Uterus (tissue), 3 donors: ENCODE measurements at regions not wholly inside any gene's neighbourhood (a gene's known extent, or its start where the extent isn't known, plus 50 kb on each side); places are given as distances from the start of the nearest gene placed in this dataset.

Source experiments
- DNase-seq, 2 donors: peaks; one replicate each; pipeline ENCODE4 v3.0.0-alpha.2; 2019 to 2020
- H3K27ac ChIP-seq, 2 donors: fragments of 200-600 bp; sonication (generic); 1 replicate in 1 of 2; 2 replicates in 1 of 2; pipeline ENCODE4 v1.5.1; 2016 to 2018
- H3K27me3 ChIP-seq, 2 donors: fragments of 200-600 bp; sonication (generic); one replicate each; pipeline ENCODE4 v1.5.1; 2018 to 2019; ENCODE audit warnings: control low read depth in 1 of 2
- H3K36me3 ChIP-seq, 2 donors: fragments of 200-600 bp; sonication (generic); one replicate each; pipeline ENCODE4 v1.5.1; 2019; ENCODE audit warnings: control low read depth in 1 of 2
- H3K4me1 ChIP-seq, 2 donors: fragments of 200-600 bp; sonication (generic); one replicate each; pipeline ENCODE4 v1.5.1; 2018 to 2019; ENCODE audit warnings: control low read depth in 1 of 2
- H3K4me3 ChIP-seq, 2 donors: fragments of 200-600 bp; sonication (generic); 1 replicate in 1 of 2; 2 replicates in 1 of 2; pipeline ENCODE4 v1.5.1; 2018 to 2019; ENCODE audit warnings: mild to moderate bottlenecking in 1 of 2
- H3K9me3 ChIP-seq, 2 donors: fragments of 200-600 bp; sonication (generic); one replicate each; pipeline ENCODE4 v1.5.1; 2019; ENCODE audit warnings: control low read depth in 1 of 2
- CTCF ChIP-seq, 4 experiments: fragments of 200-600 bp in 2 of 4; fragments of 450-650 bp in 2 of 4; sonication (generic) in 2 of 4; IDR thresholded peaks; one replicate each; pipeline ENCODE4 v1.5.1; 2016 to 2019; ENCODE audit warnings: antibody characterized with exemption in 4 of 4, mild to moderate bottlenecking in 2 of 4, moderate library complexity in 1 of 4
- POLR2A ChIP-seq, 2 donors: fragments of 450-650 bp; IDR thresholded peaks; one replicate each; pipeline ENCODE4 v1.6.1; 2016; ENCODE audit warnings: antibody characterized with exemption in 2 of 2, mild to moderate bottlenecking in 1 of 2, moderate library complexity in 1 of 2
- intact Hi-C: fragments of 100-400 bp; cut with DNase I; formaldehyde crosslinking; loops from one replicate; pipeline ENCODE4 v1.15.1; 2023; ENCODE audit warnings: low total_unique reads
- donor health status: DM: yes; HTN: yes; CAD: no.

- intact Hi-C loops, result no loop called here
- no peak for DNase-seq
Measured at GRCh38 chr3:7847521-7847920, 654.1 kb upstream of the LMCD1 start.

GRCh38 chr3:7854266-7854665, 647.4 kb upstream of the LMCD1 start:
- Histone ChIP-seq H3K9me3 (no peaks in the 10 kb centered on the region), H3K36me3 (no peaks in the 10 kb centered on the region), H3K4me1 (no peaks in the 10 kb centered on the region), H3K27me3 (no peaks in the 10 kb centered on the region), H3K4me3 (no peak overlapping the region), H3K27ac (no peak overlapping the region)
- TF ChIP-seq POLR2A (IDR thresholded peaks at IDR 0.05) (no peak), CTCF (IDR thresholded peaks at IDR 0.05) (no peak)
- intact Hi-C loops, result no loop called here
- no peak for DNase-seq

More at GRCh38 chr3:7847521-7847920, 654.1 kb upstream of the LMCD1 start:
- Histone ChIP-seq H3K4me1 (no peaks in the 10 kb centered on the region), H3K36me3 (no peaks in the 10 kb centered on the region), H3K9me3 (no peaks in the 10 kb centered on the region), H3K4me3 (no peak overlapping the region), H3K27me3 (no peaks in the 10 kb centered on the region), H3K27ac (no peak overlapping the region)
- TF ChIP-seq POLR2A (IDR thresholded peaks at IDR 0.05), result no peak
- no peak for TF ChIP-seq CTCF (IDR thresholded peaks at IDR 0.05)

GRCh38 chr3:7854721-7855120, 646.9 kb upstream of the LMCD1 start:
- Histone ChIP-seq H3K36me3 (no peaks in the 10 kb centered on the region), H3K27ac (no peak overlapping the region), H3K9me3 (no peaks in the 10 kb centered on the region), H3K4me3 (no peak overlapping the region), H3K27me3 (no peaks in the 10 kb centered on the region), H3K4me1 (no peaks in the 10 kb centered on the region)
- no peak for TF ChIP-seq CTCF (IDR thresholded peaks at IDR 0.05)
- TF ChIP-seq POLR2A (IDR thresholded peaks at IDR 0.05), result no peak
- DNase-seq, result no peak
- intact Hi-C loops, result no loop called here

- no peaks in the 10 kb centered on the region for H3K9me3 ChIP-seq
- H3K27ac ChIP-seq, result no peak overlapping the region
- H3K4me3 ChIP-seq, result no peak overlapping the region
- TF ChIP-seq CTCF (IDR thresholded peaks at IDR 0.05) (no peak), POLR2A (IDR thresholded peaks at IDR 0.05) (no peak)
- H3K4me1 ChIP-seq, result no peaks in the 10 kb centered on the region
- H3K36me3 ChIP-seq, result no peaks in the 10 kb centered on the region
- intact Hi-C loops, result no loop called here
- H3K27me3 ChIP-seq, result no peaks in the 10 kb centered on the region
- DNase-seq, result no peak
Measured at GRCh38 chr3:7865611-7866010, 636.0 kb upstream of the LMCD1 start.

GRCh38 chr3:7867587-7867986, 634.0 kb upstream of the LMCD1 start:
- intact Hi-C loops, result no loop called here
- Histone ChIP-seq H3K4me3 (no peak overlapping the region), H3K4me1 (no peaks in the 10 kb centered on the region), H3K9me3 (no peaks in the 10 kb centered on the region), H3K36me3 (no peaks in the 10 kb centered on the region), H3K27ac (no peak overlapping the region), H3K27me3 (no peaks in the 10 kb centered on the region)
- no peak for TF ChIP-seq POLR2A (IDR thresholded peaks at IDR 0.05)
- TF ChIP-seq CTCF (IDR thresholded peaks at IDR 0.05), result no peak
- DNase-seq, result no peak
